G401 (cell line): ENCODE measurements at regions not wholly inside any gene's neighbourhood (a gene's known extent, or its start where the extent isn't known, plus 50 kb on each side); places are given as distances from the start of the nearest gene placed in this dataset.

Source experiments
- DNase-seq: peaks from one replicate; pipeline ENCODE4 v3.0.0-alpha.2; 2015; ENCODE audit warnings: low spot score
- in situ Hi-C: cut with HindIII; loops from 2 replicates; pipeline ENCODE4 v1.10.0; 2016; ENCODE audit warnings: low sequenced_read_pairs, mixed read lengths

DNA sequence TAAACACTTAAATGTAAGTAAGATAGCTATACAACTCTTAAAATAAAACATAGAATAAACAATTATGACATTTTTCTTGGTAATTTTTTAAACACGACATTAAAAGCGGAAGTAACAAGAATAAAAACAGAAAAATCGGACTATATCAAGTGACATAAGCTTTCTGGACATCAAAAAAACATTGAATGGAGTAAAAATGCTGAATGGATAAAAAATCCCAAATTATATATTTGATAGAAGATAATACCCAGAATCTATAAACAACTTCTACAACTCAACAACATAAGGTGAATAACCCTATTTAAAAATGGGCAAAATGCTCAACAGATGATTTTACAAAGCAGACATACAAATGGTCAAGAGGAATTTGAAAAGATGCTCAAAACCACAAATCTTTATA, 1866.5 kb downstream of the TP53TG3F start:
- in situ Hi-C loops: no loop called here
- DNase-seq: no peak

GRCh38 chr16:35339337-35339736, 1879.9 kb downstream of the TP53TG3F start:
- in situ Hi-C loops: no loop called here
- DNase-seq: no peak

- in situ Hi-C loops: no loop called here
- no peak for DNase-seq
These were observed 1882.6 kb downstream of the TP53TG3F start for GRCh38 chr16:35342012-35342411.

DNA sequence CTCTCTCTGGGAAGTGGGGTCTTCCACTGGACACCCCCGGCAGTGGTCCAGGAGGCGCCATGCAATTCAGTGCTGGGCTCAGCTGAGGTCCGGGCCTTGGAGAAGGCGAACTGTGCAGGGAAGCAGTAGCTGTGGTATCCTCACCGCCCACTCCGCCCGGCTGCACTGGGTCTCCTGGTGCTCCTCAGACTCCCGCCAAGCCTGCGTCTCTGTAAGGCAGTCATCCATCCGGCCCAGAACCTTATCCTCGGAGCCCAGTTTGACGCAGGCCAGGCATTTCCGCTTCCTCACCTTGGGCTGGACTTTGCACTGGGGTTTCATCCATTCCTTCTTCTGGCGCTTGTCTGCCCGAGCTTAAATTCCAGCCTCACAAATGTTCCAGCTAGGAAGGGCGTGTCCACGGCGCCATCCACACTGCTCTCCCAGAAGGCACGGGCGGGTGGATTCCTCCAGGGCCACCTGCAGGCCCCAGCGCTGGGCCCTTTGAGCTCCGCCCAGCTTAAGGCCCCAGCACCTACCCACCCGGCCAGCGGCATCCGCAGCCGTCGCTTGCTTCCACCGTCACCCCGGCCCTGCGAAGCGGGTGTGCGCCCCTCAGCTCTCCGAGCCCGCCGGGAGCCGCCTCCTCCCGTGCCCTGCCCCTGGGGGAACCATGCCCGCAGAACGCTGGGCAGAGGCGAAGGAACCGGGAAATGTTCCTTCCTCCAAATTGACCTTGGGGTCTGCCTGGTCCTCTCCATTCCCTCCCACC, 1884.8 kb downstream of the TP53TG3F start:
- no peak for DNase-seq
- in situ Hi-C loops: no loop called here

GRCh38 chr16:35352431-35352830, 1893.0 kb downstream of the TP53TG3F start:
- DNase-seq: no peak
- in situ Hi-C loops: no loop called here

DNA sequence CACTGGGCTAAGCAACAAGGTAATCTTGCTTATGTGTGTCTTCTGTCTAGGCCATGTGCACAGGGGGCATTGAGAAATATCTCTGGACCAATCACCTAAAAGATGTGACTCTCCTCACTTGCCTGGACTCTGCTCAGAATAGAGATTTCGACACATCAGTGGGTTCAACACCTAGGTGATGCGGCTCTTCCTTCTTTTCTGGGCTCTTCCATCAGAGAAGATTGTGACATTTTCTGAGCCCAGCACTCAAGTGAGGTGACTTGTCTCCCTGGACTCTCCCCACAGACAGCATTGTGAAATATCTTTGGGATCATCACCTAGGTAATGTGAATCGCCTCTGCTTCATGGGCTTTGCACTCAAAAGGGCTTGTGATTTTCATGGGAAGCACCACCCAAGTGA, 1904.1 kb downstream of the TP53TG3F start:
- in situ Hi-C loops: no loop called here
- no peak for DNase-seq

DNA sequence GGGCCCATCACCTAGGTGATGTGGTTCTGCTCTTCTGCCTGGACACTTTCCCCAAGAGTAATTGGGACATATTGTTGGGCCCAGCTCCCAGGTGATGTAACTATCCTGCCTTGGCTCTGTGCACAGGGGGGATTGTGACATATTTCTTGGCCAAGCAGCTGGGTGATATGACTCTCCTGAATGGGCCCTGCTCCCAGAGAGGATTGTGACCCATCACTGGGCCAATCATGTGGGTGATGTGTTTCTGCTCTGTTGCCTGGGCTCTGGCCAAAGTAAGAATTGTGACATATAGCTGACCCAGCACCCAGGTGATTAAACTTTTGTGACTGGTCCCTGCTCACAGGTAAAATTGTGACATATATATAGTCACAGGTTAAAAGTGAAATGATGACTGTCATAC, 1904.9 kb downstream of the TP53TG3F start:
- in situ Hi-C loops: no loop called here
- DNase-seq: no peak

DNA sequence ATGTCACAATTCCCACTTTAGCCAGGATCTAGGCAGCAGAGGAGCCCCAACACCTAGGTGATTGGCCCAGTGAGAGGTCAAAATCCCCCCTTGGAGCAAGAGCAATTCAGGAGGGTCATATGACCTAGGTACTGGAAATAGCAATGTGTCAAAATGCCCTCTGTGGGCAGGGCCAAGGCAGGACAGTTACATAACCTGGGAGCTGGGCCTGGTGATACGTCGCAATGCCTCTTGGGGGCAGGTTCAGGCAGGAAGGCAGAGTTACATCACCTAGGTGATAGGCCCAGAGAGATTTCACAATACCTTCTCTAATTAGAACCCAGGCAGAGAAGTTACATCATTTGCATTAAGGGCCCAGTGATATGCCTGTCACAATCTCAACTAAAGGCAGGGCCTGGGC, 1906.3 kb downstream of the TP53TG3F start:
- DNase-seq: no peak
- in situ Hi-C loops: no loop called here

DNA sequence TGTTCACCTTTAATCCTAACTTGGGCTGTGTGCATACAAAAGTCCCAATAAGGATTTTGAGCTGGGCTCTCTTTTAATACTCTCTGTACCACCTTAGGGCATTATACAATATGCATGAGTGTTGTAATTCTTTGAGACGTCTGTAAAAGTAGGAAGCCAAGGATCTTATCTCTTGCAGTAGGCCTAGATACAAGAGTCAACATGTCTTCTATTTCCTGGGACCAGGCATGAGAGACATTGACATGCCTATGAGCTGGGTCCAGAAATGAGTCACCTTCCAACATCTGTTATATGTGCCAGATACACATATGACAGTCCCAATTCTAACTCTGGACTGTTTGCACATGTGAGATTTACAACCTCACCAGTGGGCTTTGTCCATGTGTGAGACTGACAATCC, 1911.2 kb downstream of the TP53TG3F start:
- in situ Hi-C loops: no loop called here
- no peak for DNase-seq

GRCh38 chr16:35377142-35377541, 1917.7 kb downstream of the TP53TG3F start:
- DNase-seq: no peak
- in situ Hi-C loops: no loop called here

DNA sequence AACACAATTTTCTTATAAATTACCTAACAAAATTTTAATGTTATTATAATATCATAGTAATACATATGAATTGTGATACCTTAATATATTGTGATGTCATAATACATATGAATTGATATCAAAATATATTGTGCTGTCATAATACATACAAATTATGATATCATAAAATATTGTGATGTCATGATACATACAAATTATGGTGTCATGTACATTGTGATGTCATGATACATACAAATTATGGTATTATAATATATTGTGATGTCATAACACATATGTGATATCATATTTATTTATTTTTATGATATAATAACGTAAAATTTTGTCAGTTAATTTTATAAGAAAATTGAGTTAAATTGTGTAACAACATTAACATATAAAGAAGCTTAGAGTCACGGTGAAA, 1927.2 kb downstream of the TP53TG3F start:
- no peak for DNase-seq
- in situ Hi-C loops: no loop called here

GRCh38 chr16:35391328-35391727, 1931.9 kb downstream of the TP53TG3F start:
- DNase-seq: peak; percentile 4
- in situ Hi-C loops: no loop called here

DNA sequence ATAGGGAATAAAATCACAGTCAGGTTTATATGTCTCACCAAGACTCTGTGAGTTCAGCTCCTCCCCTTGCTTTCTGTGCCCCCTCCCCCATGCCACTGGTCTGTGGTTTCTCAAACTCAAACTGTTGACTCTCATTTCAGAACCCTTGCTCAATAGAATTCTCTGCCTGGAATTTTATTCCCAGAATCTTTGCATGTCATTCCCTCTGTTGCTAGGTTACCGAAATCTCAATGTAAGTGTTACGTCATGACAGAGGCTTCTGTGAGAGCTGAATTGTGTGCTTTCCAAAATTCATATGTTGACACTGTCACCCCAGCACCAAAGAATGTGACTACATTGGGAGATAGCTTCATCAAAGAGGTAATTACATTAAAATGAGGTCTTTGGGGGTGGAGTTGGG, 1938.8 kb downstream of the TP53TG3F start:
- no peak for DNase-seq
- in situ Hi-C loops: no loop called here

DNA sequence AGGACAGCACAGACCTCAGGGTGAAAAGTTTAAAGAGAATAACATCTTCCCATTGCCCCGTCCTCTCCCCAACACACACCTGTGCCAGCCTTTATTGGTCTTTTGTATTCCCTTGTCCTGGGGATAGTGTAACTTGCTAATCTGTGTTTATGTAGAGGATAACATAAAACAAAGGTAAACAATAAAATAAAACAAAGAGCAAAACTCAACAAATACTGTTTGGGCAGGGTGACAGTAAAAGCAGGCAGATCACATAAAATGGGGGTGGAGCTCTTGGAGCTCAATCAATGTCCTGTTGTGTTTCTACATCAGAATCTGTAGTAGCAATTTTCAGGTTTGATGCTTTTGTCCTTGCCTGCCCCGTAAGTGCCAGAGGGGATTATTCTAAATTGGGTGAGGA, 1939.7 kb downstream of the TP53TG3F start:
- DNase-seq: no peak
- in situ Hi-C loops: no loop called here

- no peak for DNase-seq
- in situ Hi-C loops: no loop called here
These were observed 1944.9 kb downstream of the TP53TG3F start for GRCh38 chr16:35404273-35404672.

DNA sequence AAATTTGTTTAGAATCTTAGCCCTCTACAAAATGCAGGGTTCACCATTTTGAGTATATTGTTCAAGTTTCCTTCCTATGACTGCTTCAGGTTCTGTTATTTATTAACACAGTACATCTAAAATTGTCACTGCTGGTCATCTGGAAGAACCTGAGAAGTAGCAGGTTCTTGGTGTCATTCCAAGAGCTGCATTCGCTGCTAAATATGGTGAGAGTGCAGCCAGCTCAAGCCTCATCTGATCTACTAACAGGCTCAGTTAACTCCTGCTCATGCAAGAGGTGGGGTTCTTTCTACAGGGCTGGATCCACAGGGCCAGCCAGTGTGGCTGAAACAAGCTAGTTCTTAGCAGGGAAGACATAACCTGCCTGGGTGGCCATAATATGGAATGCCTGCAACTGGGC, 1946.1 kb downstream of the TP53TG3F start:
- in situ Hi-C loops: no loop called here
- DNase-seq: no peak

DNA sequence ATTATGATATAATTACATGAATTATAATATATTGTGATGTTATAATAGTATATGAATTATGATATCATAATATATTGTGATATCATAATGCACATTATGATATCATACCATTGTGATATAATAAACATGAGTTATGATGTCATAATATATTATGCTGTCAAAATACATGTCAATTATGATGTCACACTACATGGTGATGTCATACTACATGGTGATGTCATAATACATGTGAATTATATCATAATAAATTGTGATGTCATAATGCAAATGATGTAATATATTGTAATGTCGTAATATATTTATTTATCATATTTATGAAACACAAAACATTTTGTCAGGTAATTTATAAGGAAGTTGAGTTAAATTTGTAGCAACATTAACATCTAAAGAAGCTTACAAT, 1950.1 kb downstream of the TP53TG3F start:
- in situ Hi-C loops: no loop called here
- DNase-seq: no peak

GRCh38 chr16:35410438-35410837, 1951.0 kb downstream of the TP53TG3F start:
- in situ Hi-C loops: no loop called here
- DNase-seq: no peak

DNA sequence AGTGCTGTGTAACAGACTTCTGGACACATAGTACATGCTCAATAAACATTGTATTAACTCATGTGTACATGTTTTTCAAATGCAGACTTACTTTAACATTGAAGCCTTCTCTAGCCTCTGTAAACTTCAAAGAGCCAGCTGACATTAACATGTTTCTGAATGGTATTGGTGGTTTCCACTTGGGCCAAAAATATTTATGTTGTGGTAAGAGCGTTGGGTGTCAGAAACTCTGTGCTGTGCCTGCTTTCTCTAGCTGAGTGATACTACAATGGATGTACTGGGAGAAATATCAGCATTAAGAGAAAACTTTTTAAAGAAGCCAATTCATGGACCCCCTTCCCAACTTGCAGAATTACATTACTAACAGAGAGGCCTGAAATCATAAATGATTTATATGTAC, 1951.7 kb downstream of the TP53TG3F start:
- DNase-seq: no peak
- in situ Hi-C loops: no loop called here

GRCh38 chr16:35414139-35414538, 1954.7 kb downstream of the TP53TG3F start:
- no peak for DNase-seq
- in situ Hi-C loops: no loop called here

GRCh38 chr16:35414563-35414962, 1955.2 kb downstream of the TP53TG3F start:
- in situ Hi-C loops: no loop called here

GRCh38 chr16:35425270-35425669, 1965.9 kb downstream of the TP53TG3F start:
- in situ Hi-C loops: no loop called here
- no peak for DNase-seq

More at GRCh38 chr16:35414563-35414962, 1955.2 kb downstream of the TP53TG3F start:
- no peak for DNase-seq
